Breast epithelium (tissue), 4 donors: ENCODE measurements at regions not wholly inside any gene's neighbourhood (a gene's known extent, or its start where the extent isn't known, plus 50 kb on each side); places are given as distances from the start of the nearest gene placed in this dataset.

Experiments
- DNase-seq, 2 donors: peaks; one replicate each; pipeline ENCODE4 v3.0.0-alpha.2; 2019; ENCODE audit warnings: low spot score in 2 of 2
- H3K27ac ChIP-seq, 2 donors: fragments of 200-600 bp; sonication (generic) in 1 of 2; one replicate each; pipeline ENCODE4 v1.5.1; 2016 to 2019; ENCODE audit warnings: mild to moderate bottlenecking in 1 of 2
- H3K27me3 ChIP-seq, 2 donors: fragments of 200-600 bp; sonication (generic) in 1 of 2; one replicate each; pipeline versions ENCODE4 v1.5.1 to v1.6.0; 2017 to 2019; ENCODE audit warnings: control low read depth in 1 of 2, mild to moderate bottlenecking in 1 of 2
- H3K36me3 ChIP-seq: fragments of 200-600 bp; one replicate; pipeline ENCODE4 v1.5.1; 2019
- H3K4me1 ChIP-seq, 2 donors: fragments of 200-600 bp; sonication (generic); one replicate each; pipeline ENCODE4 v1.5.1; 2016 to 2019; ENCODE audit warnings: control low read depth in 1 of 2
- H3K4me3 ChIP-seq, 3 donors: fragments of 200-600 bp; sonication (generic); 1 replicate in 2 of 3; 2 replicates in 1 of 3; pipeline ENCODE4 v1.5.1; 2016 to 2019; ENCODE audit warnings: mild to moderate bottlenecking in 3 of 3, moderate library complexity in 2 of 3
- H3K9me3 ChIP-seq, 2 donors: fragments of 200-600 bp; sonication (generic) in 1 of 2; one replicate each; pipeline ENCODE4 v1.5.1; 2016 to 2019; ENCODE audit warnings: control low read depth in 1 of 2
- POLR2A ChIP-seq: fragments of 450-650 bp; IDR thresholded peaks from one replicate; pipeline ENCODE4 v1.6.1; 2016; ENCODE audit warnings: antibody characterized with exemption, mild to moderate bottlenecking, moderate library complexity
- POLR2AphosphoS5 ChIP-seq, 3 donors: sonication (generic); formaldehyde crosslinking; IDR thresholded peaks; one replicate each; pipeline ENCODE4 v1.6.1; 2017; ENCODE audit warnings: antibody characterized with exemption in 3 of 3
- intact Hi-C: fragments of 100-400 bp; cut with DNase I; formaldehyde crosslinking; loops from one replicate; pipeline ENCODE4 v1.15.1; 2023; ENCODE audit warnings: low total_unique reads
- TF ChIP-seq, protein P1 (sequence below), 3 donors: fragments of 450-650 bp; IDR thresholded peaks; one replicate each; pipeline ENCODE4 v1.5.1; 2016 to 2017; ENCODE audit warnings: antibody characterized with exemption in 3 of 3, mild to moderate bottlenecking in 3 of 3, moderate library complexity in 3 of 3

DNA sequence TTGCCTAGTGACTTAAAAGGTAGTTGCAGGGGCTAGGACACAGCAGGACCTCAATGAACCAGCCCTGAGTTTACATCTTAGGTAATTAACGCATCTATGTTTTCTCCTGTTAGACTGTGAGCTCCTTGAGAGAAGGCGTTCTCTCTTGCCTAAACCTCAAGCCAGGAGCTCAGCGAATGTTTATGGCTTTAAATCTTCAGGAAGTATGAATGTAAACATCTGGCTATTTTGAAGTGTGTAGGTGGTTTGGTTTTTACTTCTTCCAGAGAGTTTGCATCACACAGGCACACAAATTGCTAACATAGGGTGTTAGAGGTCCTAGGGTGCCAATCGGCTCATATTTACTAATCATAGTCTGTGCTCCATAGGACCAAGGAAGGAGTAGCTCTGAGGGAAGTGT lies 387.7 kb upstream of the ZNF507 start:
- H3K36me3 ChIP-seq: no peaks in the 10 kb centered on the region
- no peak overlapping the region for H3K27ac ChIP-seq
- H3K9me3 ChIP-seq: no peaks in the 10 kb centered on the region
- DNase-seq: no peak
- H3K4me3 ChIP-seq: no peak overlapping the region
- no peaks in the 10 kb centered on the region for H3K4me1 ChIP-seq
- intact Hi-C loops: no loop called here
- TF ChIP-seq POLR2AphosphoS5 (IDR thresholded peaks at IDR 0.05): no peak
- TF ChIP-seq, protein P1, sequence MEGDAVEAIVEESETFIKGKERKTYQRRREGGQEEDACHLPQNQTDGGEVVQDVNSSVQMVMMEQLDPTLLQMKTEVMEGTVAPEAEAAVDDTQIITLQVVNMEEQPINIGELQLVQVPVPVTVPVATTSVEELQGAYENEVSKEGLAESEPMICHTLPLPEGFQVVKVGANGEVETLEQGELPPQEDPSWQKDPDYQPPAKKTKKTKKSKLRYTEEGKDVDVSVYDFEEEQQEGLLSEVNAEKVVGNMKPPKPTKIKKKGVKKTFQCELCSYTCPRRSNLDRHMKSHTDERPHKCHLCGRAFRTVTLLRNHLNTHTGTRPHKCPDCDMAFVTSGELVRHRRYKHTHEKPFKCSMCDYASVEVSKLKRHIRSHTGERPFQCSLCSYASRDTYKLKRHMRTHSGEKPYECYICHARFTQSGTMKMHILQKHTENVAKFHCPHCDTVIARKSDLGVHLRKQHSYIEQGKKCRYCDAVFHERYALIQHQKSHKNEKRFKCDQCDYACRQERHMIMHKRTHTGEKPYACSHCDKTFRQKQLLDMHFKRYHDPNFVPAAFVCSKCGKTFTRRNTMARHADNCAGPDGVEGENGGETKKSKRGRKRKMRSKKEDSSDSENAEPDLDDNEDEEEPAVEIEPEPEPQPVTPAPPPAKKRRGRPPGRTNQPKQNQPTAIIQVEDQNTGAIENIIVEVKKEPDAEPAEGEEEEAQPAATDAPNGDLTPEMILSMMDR (IDR thresholded peaks at IDR 0.05): no peak
- no peak for TF ChIP-seq POLR2A
- H3K27me3 ChIP-seq: peaks cover 0 to 6% of the 10 kb centered on the region in 2 donors

DNA sequence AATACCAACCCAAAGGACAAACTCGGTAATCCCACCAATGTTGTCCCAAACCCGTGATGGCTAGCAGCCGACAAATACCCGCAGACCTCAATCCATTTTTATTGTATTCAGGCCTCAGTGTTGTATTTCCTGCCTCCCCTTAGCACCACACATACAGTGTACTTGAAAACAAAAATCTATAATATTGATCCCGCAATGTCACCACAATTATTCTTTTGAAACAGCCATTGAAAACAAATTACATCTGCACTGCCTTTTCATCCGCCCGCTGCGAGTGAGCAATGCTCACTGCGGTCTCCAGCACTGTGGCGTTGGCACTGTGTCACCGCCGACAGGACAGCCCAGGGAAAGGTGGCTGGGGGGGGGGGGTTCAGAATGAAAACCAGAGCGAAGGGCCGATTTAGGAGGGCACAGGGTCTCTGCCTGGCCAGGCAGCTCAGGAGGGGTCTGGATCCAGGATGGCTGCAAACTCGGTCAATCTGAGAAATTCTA lies 385.8 kb upstream of the ZNF507 start:
- no peak for DNase-seq
- Histone ChIP-seq H3K4me3 (no peak overlapping the region), H3K36me3 (no peaks in the 10 kb centered on the region), H3K9me3 (no peaks in the 10 kb centered on the region), H3K4me1 (no peaks in the 10 kb centered on the region), H3K27me3 (peaks cover 0 to 6% of the 10 kb centered on the region in 2 donors), H3K27ac (no peak overlapping the region)
- TF ChIP-seq, protein P1 (IDR thresholded peaks at IDR 0.05): no peak
- TF ChIP-seq POLR2A (no peak), POLR2AphosphoS5 (IDR thresholded peaks at IDR 0.05) (no peak)
- intact Hi-C loops: no loop called here

DNA sequence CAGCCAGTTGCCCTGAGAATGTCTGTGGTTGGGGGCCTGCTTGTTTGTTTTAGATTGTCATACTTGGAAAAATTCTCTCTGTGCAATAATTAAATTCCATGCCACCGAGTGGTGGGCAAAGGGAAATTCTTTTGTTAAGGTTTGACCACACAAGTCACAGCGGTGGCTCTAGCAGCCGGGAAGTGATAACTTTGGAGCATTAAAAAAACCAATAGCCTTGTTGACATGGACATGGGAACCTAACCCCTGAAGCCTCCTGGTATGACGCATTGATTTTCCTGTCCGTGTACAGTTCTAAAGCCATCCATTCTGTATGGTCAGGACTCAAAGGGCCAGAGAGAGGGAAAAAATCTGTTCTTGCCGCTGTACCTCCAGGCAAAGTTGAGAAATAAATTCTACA lies 384.9 kb upstream of the ZNF507 start:
- intact Hi-C loops: no loop called here
- Histone ChIP-seq H3K4me3 (no peak overlapping the region), H3K9me3 (no peaks in the 10 kb centered on the region), H3K36me3 (no peaks in the 10 kb centered on the region), H3K27me3 (peaks cover 0 to 6% of the 10 kb centered on the region in 2 donors), H3K4me1 (no peaks in the 10 kb centered on the region), H3K27ac (no peak overlapping the region)
- no peak for DNase-seq
- no peak for TF ChIP-seq POLR2AphosphoS5 (IDR thresholded peaks at IDR 0.05)
- TF ChIP-seq POLR2A: no peak
- TF ChIP-seq, protein P1 (IDR thresholded peaks at IDR 0.05): no peak

DNA sequence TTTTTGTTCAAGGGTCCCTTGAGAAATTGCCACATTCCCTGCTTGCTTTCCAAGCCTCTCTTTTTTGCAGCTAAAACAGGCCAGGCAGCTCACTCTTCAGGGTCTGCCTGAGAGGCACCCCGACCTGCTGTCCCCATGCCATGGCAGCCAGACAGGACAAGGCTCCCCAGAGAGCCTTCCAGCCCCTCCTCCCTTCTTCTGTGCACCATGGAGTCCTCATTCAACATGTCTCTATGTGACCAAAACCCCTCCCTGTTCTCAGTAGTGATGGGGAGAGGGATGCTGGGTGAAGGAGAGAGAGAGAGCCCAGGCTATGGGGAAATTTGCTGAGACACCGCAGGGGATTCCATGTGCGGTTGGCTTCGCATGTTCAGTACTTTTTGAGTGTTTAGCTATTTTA lies 384.2 kb upstream of the ZNF507 start:
- Histone ChIP-seq H3K36me3 (no peaks in the 10 kb centered on the region), H3K4me3 (no peak overlapping the region), H3K4me1 (no peaks in the 10 kb centered on the region), H3K27ac (no peak overlapping the region), H3K27me3 (peaks cover 0 to 6% of the 10 kb centered on the region in 2 donors), H3K9me3 (no peaks in the 10 kb centered on the region)
- DNase-seq: no peak
- intact Hi-C loops: no loop called here
- TF ChIP-seq, protein P1 (IDR thresholded peaks at IDR 0.05): no peak
- TF ChIP-seq POLR2A: no peak
- TF ChIP-seq POLR2AphosphoS5 (IDR thresholded peaks at IDR 0.05): no peak

DNA sequence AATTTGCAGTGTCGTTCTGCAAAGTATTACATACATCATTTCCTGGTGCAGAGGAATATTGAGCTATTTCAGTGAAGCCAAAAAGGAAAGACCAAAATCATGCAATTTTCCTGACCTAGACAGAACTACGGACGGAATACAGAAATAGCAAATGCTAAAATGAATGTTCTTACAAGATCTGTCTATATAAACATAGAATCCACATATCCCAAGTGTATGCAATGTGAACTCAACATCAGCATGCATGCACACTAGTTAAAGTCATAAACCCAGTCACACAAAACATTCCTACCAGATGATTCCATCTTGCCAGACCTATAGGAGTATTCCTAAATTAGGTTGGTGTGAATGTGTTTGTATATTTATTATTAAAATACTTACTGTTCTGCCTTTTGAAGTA lies 383.7 kb upstream of the ZNF507 start:
- Histone ChIP-seq H3K36me3 (no peaks in the 10 kb centered on the region), H3K4me1 (no peaks in the 10 kb centered on the region), H3K9me3 (no peaks in the 10 kb centered on the region), H3K4me3 (no peak overlapping the region), H3K27me3 (peaks cover 0 to 6% of the 10 kb centered on the region in 2 donors), H3K27ac (no peak overlapping the region)
- no peak for DNase-seq
- TF ChIP-seq POLR2A (no peak), POLR2AphosphoS5 (IDR thresholded peaks at IDR 0.05) (no peak)
- TF ChIP-seq, protein P1 (IDR thresholded peaks at IDR 0.05): no peak
- intact Hi-C loops: no loop called here
